AG08395 (cell line): ENCODE measurements at regions not wholly inside any gene's neighbourhood (a gene's known extent, or its start where the extent isn't known, plus 50 kb on each side); places are given as distances from the start of the nearest gene placed in this dataset.

ENCODE experiments used
- DNase-seq: peaks from one replicate; pipeline ENCODE4 v3.0.0; 2012; ENCODE audit warnings: mixed read lengths, low spot score

DNA sequence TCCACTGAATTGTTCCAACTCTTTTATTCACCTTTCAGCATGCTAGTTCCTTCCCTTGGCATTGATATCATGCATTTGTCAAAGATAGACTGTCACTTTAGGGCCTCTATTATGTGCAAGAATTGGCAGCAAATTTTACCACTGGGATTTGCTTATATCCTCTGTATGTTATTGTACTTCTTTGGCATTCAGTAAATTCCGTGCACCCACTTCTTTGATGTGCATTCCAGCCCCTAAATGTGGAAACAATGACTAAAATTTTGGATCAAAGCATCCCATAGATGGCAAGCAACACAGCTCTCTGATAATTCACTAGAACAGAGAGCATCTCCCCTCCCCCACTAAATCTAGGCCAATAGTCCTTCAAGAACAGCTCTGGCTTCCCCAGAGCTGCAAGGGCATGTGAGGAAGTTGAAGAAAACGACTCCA is 399.0 kb upstream of the HNRNPA3 start:
- no peak for DNase-seq

GRCh38 chr2:176814274-176814673 is 398.3 kb upstream of the HNRNPA3 start:
- DNase-seq, result no peak

DNA sequence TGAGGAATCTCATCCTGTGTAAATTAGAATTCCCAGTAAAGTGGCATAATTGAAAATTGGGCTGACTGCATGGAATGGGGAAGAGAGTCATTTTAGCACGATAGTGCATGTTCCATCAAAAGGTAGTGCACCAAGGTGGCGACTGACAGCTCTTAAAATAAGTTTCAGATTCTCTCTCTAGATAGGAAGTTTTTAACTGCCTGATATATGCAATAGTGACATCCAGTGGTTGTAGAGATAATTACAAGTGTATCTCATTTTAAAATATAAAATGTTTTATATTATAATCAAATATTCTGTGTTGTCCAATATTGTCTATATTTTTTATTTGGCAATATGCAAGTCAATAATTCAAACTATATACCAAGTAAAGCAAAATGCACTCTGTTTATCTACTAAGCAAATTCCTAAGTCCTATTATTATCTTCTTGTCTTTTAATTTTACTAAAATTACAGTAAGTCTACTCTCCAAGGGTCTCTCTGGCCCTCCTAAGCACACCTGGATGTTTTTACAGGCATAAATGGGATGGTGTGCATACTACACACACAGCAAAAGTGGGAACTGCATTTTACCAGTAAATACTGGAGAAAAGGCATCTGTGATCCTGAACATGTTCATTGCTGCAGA is 397.7 kb upstream of the HNRNPA3 start:
- DNase-seq, result peak; percentile 45

DNA sequence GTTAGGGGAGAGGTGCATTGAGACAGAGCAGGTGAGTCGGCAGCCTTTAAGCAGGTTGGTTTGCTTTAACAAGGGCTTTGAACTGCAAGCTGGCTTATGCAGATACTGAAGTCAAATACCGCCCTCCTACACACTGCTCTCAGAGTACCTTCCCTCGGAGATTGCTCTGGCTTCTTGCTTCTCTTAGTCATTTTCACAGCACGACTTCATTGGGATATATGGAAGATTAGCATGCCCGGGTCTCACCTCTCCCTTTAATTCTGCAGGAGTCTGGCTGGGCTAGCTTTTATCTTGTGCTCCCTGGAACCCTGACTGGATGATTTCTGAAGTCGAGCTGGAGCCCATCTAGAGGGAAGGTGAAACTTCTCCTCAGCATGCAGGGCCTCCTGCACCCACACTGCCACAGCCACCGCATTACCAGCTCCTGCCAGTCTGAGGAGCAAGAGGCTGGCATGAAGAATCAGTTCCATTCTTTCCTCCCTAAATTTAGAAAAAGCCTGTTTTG is 395.5 kb upstream of the HNRNPA3 start:
- DNase-seq, result peak; percentile 19

GRCh38 chr2:176818076-176818475 is 394.5 kb upstream of the HNRNPA3 start:
- no peak for DNase-seq

DNA sequence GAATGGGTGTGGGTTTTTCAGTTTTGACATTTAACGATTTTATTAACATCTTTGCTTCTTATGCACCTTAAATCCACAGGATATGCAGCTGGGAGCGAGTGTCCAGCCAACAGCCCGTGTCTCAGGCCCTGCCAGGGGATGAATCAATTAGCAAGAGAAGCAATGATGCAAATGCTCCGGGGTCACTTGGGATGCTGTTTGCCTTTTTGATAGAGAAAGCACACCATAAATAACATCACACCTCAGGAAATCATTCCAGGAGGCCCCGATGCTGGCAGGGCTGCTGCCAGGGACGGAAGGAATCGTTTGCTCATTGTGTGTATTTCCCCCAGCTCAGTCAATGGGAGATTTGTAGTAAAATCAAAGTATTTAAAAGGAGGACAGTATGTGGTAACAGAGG is 394.0 kb upstream of the HNRNPA3 start:
- no peak for DNase-seq

GRCh38 chr2:176819306-176819705 is 393.3 kb upstream of the HNRNPA3 start:
- no peak for DNase-seq

GRCh38 chr2:176820371-176820932 is 392.1 kb upstream of the HNRNPA3 start:
- DNase-seq, result no peak

DNA sequence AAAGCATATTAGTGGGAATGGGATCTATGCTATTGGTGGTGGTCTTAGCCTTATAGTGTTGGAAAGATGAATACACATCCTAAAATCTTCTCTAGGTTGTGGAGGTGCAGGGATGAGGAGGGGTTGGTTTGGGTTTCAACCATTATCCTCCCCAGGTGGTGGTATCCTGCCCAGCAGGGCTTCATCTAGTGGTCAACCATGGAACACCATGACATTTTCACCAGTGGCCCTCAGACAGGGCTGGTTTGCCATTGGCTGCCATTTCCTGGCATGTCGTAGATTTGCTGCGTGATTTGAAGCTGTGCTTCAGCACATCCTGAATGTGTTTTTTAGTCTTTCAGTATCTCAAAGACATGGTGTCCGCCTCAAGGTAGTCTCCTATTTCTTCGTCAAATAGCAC is 391.2 kb upstream of the HNRNPA3 start:
- peak; percentile 7 for DNase-seq

DNA sequence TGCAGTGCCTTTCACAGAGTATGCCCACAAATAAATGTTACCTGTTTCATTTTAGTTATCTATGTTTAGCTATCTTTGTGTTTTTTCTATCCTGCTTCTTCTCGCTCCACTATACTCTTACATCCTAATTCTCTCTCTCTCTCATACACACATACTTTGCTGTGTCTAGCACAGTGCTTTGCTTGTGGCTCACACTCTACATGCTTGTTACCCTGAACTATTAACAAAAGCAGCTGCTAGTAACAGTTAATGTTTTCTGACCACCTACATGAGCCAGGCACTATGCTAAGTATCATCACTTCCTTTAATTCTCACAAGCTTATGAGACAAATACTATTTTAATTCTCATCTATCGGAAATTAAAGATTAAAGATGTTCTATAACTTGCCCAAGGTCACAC is 390.5 kb upstream of the HNRNPA3 start:
- no peak for DNase-seq

- DNase-seq, result no peak
Measured at GRCh38 chr2:176826356-176826755, 386.2 kb upstream of the HNRNPA3 start.

DNA sequence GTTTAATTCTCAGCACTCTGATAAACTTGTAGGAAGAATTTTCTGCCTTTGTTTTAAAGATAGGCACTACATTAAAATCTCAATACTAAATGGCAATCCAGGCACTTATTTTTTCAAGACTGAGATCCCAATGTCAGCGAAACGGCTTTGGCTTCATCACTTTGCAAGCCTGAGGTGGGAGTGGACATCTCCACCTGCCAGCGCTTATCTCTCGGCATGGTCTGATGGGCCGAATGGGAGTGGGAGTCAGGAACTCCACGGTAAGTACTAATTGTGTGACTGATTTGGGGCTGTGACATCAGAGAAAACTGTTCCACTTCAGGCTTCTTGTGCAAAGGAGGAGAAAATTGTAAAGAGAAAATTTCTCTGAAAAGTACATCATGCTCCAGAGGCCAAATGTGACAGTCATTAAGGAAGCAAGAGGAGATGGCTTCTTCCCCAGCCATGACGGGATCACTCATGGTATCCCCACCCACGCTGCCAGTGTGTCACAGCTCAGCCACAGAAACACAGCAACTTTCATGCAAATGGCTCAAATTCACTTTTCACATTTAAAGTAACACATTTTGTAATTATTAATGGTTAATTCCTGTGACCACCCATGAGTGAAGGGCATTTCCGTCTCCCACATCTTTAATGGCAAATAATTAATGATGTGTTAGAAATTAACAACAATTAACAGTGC is 385.5 kb upstream of the HNRNPA3 start:
- no peak for DNase-seq

GRCh38 chr2:176830362-176830761 is 382.2 kb upstream of the HNRNPA3 start:
- peak; percentile 15 for DNase-seq

- DNase-seq, result no peak
Measured at GRCh38 chr2:176832086-176832485, 380.5 kb upstream of the HNRNPA3 start.

DNA sequence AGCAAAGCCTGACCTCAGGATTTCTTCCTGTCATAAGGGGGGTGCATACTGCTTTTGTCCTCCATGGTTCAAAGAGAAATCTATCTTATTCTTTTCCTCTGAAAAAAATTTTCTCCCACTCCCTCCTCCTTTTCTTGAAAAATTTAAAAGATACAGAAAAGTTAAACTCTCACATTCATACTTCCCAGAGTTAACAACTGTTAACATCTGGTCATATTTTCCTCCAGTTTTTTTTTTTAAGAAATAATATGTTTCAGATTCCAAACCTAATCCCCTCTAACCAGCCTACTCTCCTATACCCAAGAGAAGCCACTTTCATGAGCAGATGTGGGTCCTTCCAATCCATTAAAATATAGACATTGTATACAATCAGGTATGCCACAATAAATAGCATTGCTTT is 378.9 kb upstream of the HNRNPA3 start:
- DNase-seq, result no peak

DNA sequence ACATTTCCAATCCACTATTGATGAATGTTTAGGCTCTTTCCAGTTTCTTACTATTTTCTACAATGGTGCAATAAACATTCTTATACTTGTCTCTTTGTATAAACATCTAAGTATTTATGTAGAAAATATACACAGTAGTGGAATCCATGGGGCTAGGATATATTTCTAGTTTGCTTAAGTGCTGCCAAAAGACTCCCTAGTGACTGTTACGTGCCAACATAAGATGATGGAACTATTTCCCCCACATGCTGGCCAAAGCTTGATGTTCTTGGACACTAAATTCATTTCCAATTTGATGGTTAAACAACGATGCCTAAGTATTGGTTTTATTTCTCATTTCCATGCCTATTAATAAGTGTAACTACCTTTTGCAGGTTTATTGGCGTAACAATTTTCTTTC is 378.4 kb upstream of the HNRNPA3 start:
- DNase-seq, result no peak

DNA sequence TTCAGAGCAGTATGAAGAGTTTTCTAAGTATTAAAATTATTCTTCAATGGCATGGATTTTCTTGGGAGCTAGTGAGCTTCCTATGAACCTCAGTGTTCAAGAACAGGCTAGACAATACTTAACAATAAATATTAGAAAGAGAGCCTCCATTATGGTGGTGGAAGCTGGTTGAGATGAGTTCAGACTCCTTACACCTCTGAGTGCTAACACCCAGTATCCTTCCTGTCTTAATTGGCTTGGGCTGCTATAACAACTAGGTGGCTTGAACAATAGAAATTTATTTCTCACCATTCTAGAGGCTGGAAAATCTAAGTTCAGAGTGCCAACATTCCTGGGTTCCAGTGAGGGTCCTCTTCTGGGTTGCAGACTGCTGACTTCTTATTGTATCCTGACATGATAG is 369.4 kb upstream of the HNRNPA3 start:
- no peak for DNase-seq

- DNase-seq, result no peak
Measured at GRCh38 chr2:176844461-176844860, 368.1 kb upstream of the HNRNPA3 start.

DNA sequence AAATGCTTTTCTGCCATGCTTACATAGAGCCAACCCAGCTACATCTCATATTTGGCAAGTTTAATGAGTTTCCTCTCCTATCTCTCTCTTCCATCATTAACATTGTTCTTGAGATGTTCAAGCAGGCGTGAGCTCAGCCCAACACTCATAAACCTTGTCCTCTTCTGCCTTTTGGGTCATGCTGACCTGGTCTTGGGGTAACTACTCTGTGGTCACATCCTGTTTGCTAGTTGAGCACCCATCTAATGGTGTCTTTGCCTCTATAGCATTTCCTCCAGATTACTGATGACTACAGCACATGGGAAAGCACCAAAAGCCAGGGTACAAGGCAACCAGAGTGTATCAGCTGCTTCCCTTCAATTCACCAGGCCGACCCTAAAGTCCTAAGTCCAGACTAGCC is 366.9 kb upstream of the HNRNPA3 start:
- DNase-seq, result no peak

- DNase-seq, result no peak
Measured at GRCh38 chr2:176847575-176847974, 365.0 kb upstream of the HNRNPA3 start.

GRCh38 chr2:176848844-176849243 is 363.8 kb upstream of the HNRNPA3 start:
- DNase-seq, result no peak

DNA sequence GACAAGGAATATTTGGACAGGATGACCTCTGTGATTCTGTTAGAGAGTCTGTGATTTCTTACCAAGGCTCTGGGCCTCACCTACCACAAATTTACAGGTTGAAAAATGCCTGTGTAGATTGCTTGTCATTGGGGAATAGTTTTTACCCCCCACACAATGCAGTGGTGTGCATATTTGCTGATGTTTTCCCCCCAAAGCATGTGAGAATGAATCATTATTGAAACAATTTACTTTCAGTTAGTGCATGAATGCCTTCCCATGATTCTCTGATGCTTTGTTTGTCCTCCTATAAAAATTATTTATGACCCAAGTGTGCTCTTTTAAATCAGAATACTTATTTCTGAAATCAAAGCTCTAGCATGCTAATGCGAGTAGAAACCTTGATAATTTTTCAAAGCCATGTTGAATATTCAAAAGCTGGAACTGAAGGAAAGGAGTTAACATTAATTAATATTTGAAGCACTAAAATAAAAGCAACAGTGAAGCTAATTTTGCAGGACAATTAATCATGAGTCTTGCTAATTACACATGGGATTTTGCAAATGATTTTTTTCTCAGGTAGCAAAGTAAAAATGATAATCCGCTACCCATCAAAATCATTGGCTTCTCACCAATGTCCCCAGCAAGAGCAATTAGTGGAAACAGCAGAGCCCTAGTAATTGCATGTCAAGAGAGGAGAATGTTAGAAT is 361.2 kb upstream of the HNRNPA3 start:
- no peak for DNase-seq
